RWPE2 (cell line): ENCODE measurements at regions not wholly inside any gene's neighbourhood (a gene's known extent, or its start where the extent isn't known, plus 50 kb on each side); places are given as distances from the start of the nearest gene placed in this dataset.
"Not testable (repeated sequence)": the region's sequence is repeated elsewhere in the genome, so short reads cannot be mapped to it uniquely, and the experiment has no call there.

ENCODE experiments used
- ATAC-seq: fragments of 200-7000 bp; cut with Tn5 transposase; 3 replicates; pipeline ENCODE4 v1.9.1; 2021; ENCODE audit warnings: low read depth
- DNase-seq: peaks from one replicate; pipeline ENCODE4 v3.0.0-alpha.2; 2020; ENCODE audit warnings: low spot score
- H3K27ac ChIP-seq: fragments of 450-650 bp; 2 replicates; pipeline ENCODE4 v1.5.1; 2017; ENCODE audit warnings: mild to moderate bottlenecking; ENCODE audit not compliant: poor library complexity, severe bottlenecking
- H3K27me3 ChIP-seq: fragments of 250-450 bp; sonication (Bioruptor Pico); 2 replicates; pipeline ENCODE4 v1.5.1; 2021; ENCODE audit warnings: mild to moderate bottlenecking, moderate library complexity; ENCODE audit not compliant: insufficient read depth, poor library complexity, severe bottlenecking
- H3K36me3 ChIP-seq: fragments of 250-450 bp; sonication (Bioruptor Pico); 2 replicates; pipeline ENCODE4 v1.5.1; 2020; ENCODE audit warnings: low read depth, mild to moderate bottlenecking, moderate library complexity
- H3K4me1 ChIP-seq: fragments of 250-450 bp; sonication (Bioruptor Pico); 2 replicates; pipeline ENCODE4 v1.5.1; 2021; ENCODE audit warnings: mild to moderate bottlenecking, moderate library complexity; ENCODE audit not compliant: insufficient read depth, poor library complexity, severe bottlenecking
- H3K4me3 ChIP-seq: fragments of 250-450 bp; sonication (Bioruptor Pico); 2 replicates; pipeline ENCODE4 v1.5.1; 2021; ENCODE audit warnings: mild to moderate bottlenecking, moderate library complexity; ENCODE audit not compliant: severe bottlenecking
- H3K9me3 ChIP-seq: fragments of 250-450 bp; sonication (Bioruptor Pico); 2 replicates; pipeline ENCODE4 v1.5.1; 2021; ENCODE audit warnings: mild to moderate bottlenecking, moderate library complexity; ENCODE audit not compliant: severe bottlenecking
- TF ChIP-seq, protein P1 (sequence below): fragments of 450-650 bp; IDR thresholded peaks from one replicate; pipeline ENCODE4 v1.5.1; 2017; ENCODE audit warnings: mild to moderate bottlenecking, moderate library complexity; ENCODE audit not compliant: poor library complexity, severe bottlenecking

DNA sequence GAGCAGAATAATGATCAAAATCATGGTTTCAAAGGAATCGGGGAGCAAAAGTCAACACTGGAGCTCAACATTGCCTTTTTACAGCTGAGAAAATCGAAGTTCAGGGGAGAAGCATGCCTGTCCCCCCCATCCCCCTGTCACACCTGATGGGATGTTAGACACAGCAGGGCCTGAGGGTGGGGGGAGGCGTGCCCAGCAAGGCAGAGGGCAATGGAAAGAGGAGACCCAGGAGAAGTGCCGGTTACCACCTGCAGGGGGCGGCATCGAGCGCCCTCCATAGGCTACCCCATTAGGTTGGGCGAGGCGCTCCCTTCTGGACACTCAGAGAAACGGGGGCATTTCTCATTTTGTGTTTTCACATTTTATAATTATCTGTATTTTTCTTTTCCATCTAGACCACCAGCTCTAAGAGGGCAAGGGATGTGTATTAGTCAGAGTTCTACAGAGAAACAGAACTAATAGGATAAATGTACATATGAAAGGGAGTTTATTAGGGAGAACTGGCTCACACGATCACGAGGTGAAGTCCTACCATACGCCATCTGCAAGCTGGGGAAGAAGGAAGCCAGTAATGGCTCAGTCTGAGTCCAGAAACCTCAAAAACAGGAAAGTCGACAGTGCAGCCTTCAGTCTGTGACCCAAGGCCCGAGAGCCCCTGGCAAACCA is 271.3 kb downstream of the LRATD1 start:
- H3K27ac ChIP-seq, result no peak overlapping the region
- no peak overlapping the region for H3K4me3 ChIP-seq
- TF ChIP-seq, protein P1, sequence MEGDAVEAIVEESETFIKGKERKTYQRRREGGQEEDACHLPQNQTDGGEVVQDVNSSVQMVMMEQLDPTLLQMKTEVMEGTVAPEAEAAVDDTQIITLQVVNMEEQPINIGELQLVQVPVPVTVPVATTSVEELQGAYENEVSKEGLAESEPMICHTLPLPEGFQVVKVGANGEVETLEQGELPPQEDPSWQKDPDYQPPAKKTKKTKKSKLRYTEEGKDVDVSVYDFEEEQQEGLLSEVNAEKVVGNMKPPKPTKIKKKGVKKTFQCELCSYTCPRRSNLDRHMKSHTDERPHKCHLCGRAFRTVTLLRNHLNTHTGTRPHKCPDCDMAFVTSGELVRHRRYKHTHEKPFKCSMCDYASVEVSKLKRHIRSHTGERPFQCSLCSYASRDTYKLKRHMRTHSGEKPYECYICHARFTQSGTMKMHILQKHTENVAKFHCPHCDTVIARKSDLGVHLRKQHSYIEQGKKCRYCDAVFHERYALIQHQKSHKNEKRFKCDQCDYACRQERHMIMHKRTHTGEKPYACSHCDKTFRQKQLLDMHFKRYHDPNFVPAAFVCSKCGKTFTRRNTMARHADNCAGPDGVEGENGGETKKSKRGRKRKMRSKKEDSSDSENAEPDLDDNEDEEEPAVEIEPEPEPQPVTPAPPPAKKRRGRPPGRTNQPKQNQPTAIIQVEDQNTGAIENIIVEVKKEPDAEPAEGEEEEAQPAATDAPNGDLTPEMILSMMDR, result peak; percentile 46
- H3K9me3 ChIP-seq, result no peaks in the 10 kb centered on the region
- no peak for DNase-seq
- H3K36me3 ChIP-seq, result no peaks in the 10 kb centered on the region
- no peaks in the 10 kb centered on the region for H3K4me1 ChIP-seq
- ATAC-seq, result peak; percentile 65
- H3K27me3 ChIP-seq, result no peaks in the 10 kb centered on the region

DNA sequence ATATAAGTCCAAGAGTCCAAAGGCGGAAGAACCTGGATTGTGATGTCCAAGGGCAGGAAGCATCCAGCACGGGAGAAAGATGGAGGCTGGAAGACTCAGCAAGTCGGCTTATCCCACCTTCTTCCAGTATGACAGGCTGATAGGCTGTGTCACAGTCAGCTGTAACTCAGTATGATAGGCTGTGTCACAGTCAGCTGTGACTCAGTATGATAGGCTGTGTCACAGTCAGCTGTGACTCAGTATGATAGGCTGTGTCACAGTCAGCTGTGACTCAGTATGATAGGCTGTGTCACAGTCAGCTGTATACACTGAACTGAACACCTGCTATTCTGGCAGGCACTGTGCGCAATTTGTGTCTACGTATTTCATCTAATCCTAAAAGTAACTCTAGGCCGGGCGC is 271.9 kb downstream of the LRATD1 start:
- not testable (repeated sequence) for H3K4me3 ChIP-seq, H3K9me3 ChIP-seq, DNase-seq, H3K27ac ChIP-seq, H3K4me1 ChIP-seq, H3K27me3 ChIP-seq, H3K36me3 ChIP-seq
- peak; percentile 25; the same call in 1 of the 3 replicates for ATAC-seq

DNA sequence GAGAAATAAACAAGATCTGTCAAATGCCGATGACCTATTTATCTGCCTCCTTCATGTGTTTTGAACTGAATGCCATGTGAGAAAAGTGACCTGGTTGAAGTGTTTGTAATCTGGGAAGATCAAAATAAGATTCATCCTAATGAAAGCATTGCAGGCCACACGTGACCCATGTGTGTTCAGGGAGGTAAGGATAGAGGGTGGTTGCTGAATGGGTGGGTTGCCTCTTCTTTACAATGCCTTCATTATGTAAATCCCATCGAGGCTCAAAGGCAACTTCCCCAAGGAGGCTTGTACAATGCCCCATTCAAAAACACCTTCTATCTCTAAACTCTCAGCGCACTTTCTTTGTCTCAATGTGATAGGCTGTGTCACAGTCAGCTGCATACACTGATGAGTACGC is 273.1 kb downstream of the LRATD1 start:
- no peak for DNase-seq
- TF ChIP-seq, protein P1, result no peak
- H3K36me3 ChIP-seq, result no peaks in the 10 kb centered on the region
- H3K4me1 ChIP-seq, result no peaks in the 10 kb centered on the region
- no peak for ATAC-seq
- H3K27me3 ChIP-seq, result no peaks in the 10 kb centered on the region
- H3K9me3 ChIP-seq, result no peaks in the 10 kb centered on the region
- no peak overlapping the region for H3K4me3 ChIP-seq
- no peak overlapping the region for H3K27ac ChIP-seq

DNA sequence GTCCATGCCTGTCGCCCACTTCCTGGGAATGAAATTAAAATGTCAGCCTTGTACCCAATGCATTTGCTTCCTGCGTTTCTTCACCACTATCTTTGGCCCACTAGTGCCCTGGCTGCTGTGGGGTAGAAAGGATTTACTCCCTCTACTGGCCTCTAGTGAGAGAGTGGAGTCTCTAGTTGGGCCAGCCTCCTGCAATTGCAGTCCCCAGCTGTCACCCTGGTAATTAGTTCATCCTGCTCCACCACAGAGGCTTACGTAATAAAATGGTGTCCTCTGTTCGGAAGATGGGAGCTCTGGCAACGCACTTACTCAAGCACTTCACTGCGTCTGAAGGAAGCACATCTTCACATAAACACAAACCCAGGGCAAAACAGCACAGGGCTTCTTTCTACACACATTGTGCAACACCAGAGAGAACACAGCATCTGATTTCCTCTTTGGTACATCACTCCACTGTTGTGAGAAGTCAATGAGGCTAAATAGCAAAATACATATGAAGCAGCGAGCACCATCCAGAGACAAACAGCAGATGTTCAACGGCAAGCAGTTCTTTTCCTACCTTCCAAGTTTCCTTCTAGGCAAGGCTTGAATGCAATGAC is 274.6 kb downstream of the LRATD1 start:
- Histone ChIP-seq H3K36me3 (no peaks in the 10 kb centered on the region), H3K9me3 (no peaks in the 10 kb centered on the region), H3K27ac (no peak overlapping the region), H3K27me3 (no peaks in the 10 kb centered on the region), H3K4me3 (no peak overlapping the region), H3K4me1 (no peaks in the 10 kb centered on the region)
- ATAC-seq (no peak), DNase-seq (no peak)
- TF ChIP-seq, protein P1, result peak; percentile 17

DNA sequence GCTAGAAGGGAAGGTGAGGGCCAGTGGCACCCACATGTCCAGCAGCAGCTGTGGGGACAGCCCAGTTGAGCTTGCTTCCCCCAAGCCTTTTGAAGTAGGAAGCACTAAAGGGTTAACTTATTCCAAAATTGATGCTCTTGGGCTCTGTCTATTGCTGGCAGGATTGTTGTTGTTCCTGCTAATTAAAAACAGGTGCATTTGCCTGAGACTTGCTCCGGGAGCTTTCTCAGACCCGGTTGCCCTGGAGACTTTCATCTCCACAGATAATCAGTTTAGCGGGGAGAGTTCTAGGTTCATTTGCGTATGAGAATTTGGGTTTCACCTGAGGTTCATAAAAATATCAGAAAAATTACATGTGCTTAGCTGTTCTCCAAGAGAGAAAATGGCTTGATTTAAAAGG is 277.3 kb downstream of the LRATD1 start:
- no peaks in the 10 kb centered on the region for H3K36me3 ChIP-seq
- H3K27ac ChIP-seq, result no peak overlapping the region
- no peaks in the 10 kb centered on the region for H3K4me1 ChIP-seq
- DNase-seq (no peak), ATAC-seq (no peak)
- no peaks in the 10 kb centered on the region for H3K9me3 ChIP-seq
- H3K27me3 ChIP-seq, result no peaks in the 10 kb centered on the region
- H3K4me3 ChIP-seq, result no peak overlapping the region
- TF ChIP-seq, protein P1, result no peak
